Ovary (tissue), 3 donors: ENCODE measurements at regions not wholly inside any gene's neighbourhood (a gene's known extent, or its start where the extent isn't known, plus 50 kb on each side); places are given as distances from the start of the nearest gene placed in this dataset.

Source experiments
- CTCF ChIP-seq, 3 donors: fragments of 450-650 bp in 2 of 3; fragments of 200-600 bp in 1 of 3; IDR thresholded peaks; one replicate each; pipeline versions ENCODE4 v1.5.1 to v1.8.0; 2016 to 2022; ENCODE audit warnings: antibody characterized with exemption in 3 of 3, mild to moderate bottlenecking in 1 of 3
- EP300 ChIP-seq: sonication (generic); formaldehyde crosslinking; IDR thresholded peaks from one replicate; pipeline ENCODE4 v1.6.1; 2017; ENCODE audit warnings: antibody characterized with exemption
- donor health status: DM: no; HTN: no; CAD: no.

- TF ChIP-seq CTCF (IDR thresholded peaks at IDR 0.05) (no peak), EP300 (no peak)
These were observed 129.0 kb upstream of the SLC7A14 start for GRCh38 chr3:170714562-170715535.
